NCI-H2081 (cell line): ENCODE measurements at regions not wholly inside any gene's neighbourhood (a gene's known extent, or its start where the extent isn't known, plus 50 kb on each side); places are given as distances from the start of the nearest gene placed in this dataset.
A peak's percentile ranks its signal among the peaks of the same experiment; 100 is the strongest.
"Not testable (repeated sequence)": the region's sequence is repeated elsewhere in the genome, so short reads cannot be mapped to it uniquely, and the experiment has no call there.

ENCODE experiments used
- DNase-seq, 2 experiments: peaks; one replicate each; lab custom pipeline; 2025; lab: John Stamatoyannopoulos, UW

GRCh38 chr5:77869116-77869798 is 93.1 kb upstream of the TBCA start:
- DNase-seq = peak; percentile 47 to 84

GRCh38 chr5:77867914-77868313 is 91.8 kb upstream of the TBCA start:
- no peak for DNase-seq

- no peak for DNase-seq
Measured at GRCh38 chr5:77867194-77867691, 91.1 kb upstream of the TBCA start.

- DNase-seq = no peak
Measured at GRCh38 chr5:77866198-77866597, 90.1 kb upstream of the TBCA start.

GRCh38 chr5:77864997-77865396 is 88.9 kb upstream of the TBCA start:
- DNase-seq = no peak

GRCh38 chr5:77863181-77863580 is 87.0 kb upstream of the TBCA start:
- DNase-seq = no peak

GRCh38 chr5:77861576-77861975 is 85.4 kb upstream of the TBCA start:
- DNase-seq = no peak

GRCh38 chr5:77859306-77859705 is 83.2 kb upstream of the TBCA start:
- DNase-seq = no peak

- DNase-seq = not testable (repeated sequence)
Measured at GRCh38 chr5:77858678-77859077, 82.5 kb upstream of the TBCA start.

GRCh38 chr5:77855369-77855768 is 79.2 kb upstream of the TBCA start:
- DNase-seq = no peak

GRCh38 chr5:77853353-77853907 is 77.3 kb upstream of the TBCA start:
- no peak for DNase-seq

GRCh38 chr5:77852514-77853352 is 76.6 kb upstream of the TBCA start:
- DNase-seq = no peak

- DNase-seq = no peak
Measured at GRCh38 chr5:77852068-77852513, 76.0 kb upstream of the TBCA start.

GRCh38 chr5:77851176-77852067 is 75.3 kb upstream of the TBCA start:
- no peak for DNase-seq

- no peak for DNase-seq
Measured at GRCh38 chr5:77850536-77851175, 74.5 kb upstream of the TBCA start.

- DNase-seq = no peak
Measured at GRCh38 chr5:77849308-77849900, 73.3 kb upstream of the TBCA start.

- peak; percentile 38 to 42 for DNase-seq
Measured at GRCh38 chr5:77847814-77848290, 71.7 kb upstream of the TBCA start.

- no peak for DNase-seq
Measured at GRCh38 chr5:77847129-77847460, 71.0 kb upstream of the TBCA start.

GRCh38 chr5:77846422-77847128 is 70.4 kb upstream of the TBCA start:
- DNase-seq = no peak

- DNase-seq = no peak
Measured at GRCh38 chr5:77845324-77845646, 69.1 kb upstream of the TBCA start.
